K562 (cell line): ENCODE measurements at regions not wholly inside any gene's neighbourhood (a gene's known extent, or its start where the extent isn't known, plus 50 kb on each side); places are given as distances from the start of the nearest gene placed in this dataset.

Source experiments
- BRD9 ChIP-seq: fragments of 450-650 bp; IDR thresholded peaks from 2 replicates; pipeline ENCODE4 v1.6.1; 2018; ENCODE audit warnings: low read depth; ENCODE audit not compliant: partially characterized antibody
- CCAR2 ChIP-seq: fragments of 200-400 bp; formaldehyde crosslinking; IDR thresholded peaks from 2 replicates; pipeline ENCODE4 v1.6.1; 2017; ENCODE audit warnings: mild to moderate bottlenecking, low read depth, low read length
- CXXC5 ChIP-seq: fragments of 250-450 bp; sonication (Bioruptor Pico); IDR thresholded peaks from 2 replicates; pipeline ENCODE4 v1.8.0; 2022; ENCODE audit warnings: inconsistent platforms, mild to moderate bottlenecking, moderate library complexity
- ETV6 ChIP-seq, 3 experiments: fragments of 150-350 bp in 1 of 3; sonication (generic) in 1 of 3; formaldehyde crosslinking in 1 of 3; IDR thresholded peaks; 2 replicates each; pipeline versions ENCODE4 v1.6.1 to v1.8.0; 2014 to 2022; ENCODE audit warnings: borderline replicate concordance in 2 of 3, low read depth in 2 of 3, antibody characterized with exemption in 1 of 3, low read length in 1 of 3, mild to moderate bottlenecking in 1 of 3, missing genetic modification reagents in 1 of 3
- HDAC2 ChIP-seq: fragments of 450-650 bp; IDR thresholded peaks from 2 replicates; pipeline ENCODE4 v1.6.1; 2016; ENCODE audit warnings: mild to moderate bottlenecking
- HNRNPL ChIP-seq: fragments of 200-400 bp; formaldehyde crosslinking; IDR thresholded peaks from 2 replicates; pipeline ENCODE4 v1.6.1; 2017; ENCODE audit warnings: low read depth, mild to moderate bottlenecking, low read length
- HOXB6 ChIP-seq: fragments of 250-450 bp; sonication (Bioruptor Pico); IDR thresholded peaks from 2 replicates; pipeline ENCODE4 v1.5.1; 2022; ENCODE audit warnings: mild to moderate bottlenecking, borderline replicate concordance
- MAFG ChIP-seq: fragments of 450-650 bp; conservative IDR thresholded peaks from 2 replicates; pipeline ENCODE4 v1.6.1; 2016; ENCODE audit warnings: missing genetic modification characterization, missing compliant biosample characterization
- MCM7 ChIP-seq, 2 experiments: fragments of 450-650 bp; IDR thresholded peaks; 2 replicates each; pipeline ENCODE4 v1.6.1; 2016 to 2018
- NCOA4 ChIP-seq: fragments of 450-650 bp; IDR thresholded peaks from 2 replicates; pipeline ENCODE4 v1.6.1; 2018; ENCODE audit warnings: mild to moderate bottlenecking; ENCODE audit not compliant: partially characterized antibody
- NEUROD1 ChIP-seq: fragments of 150-350 bp; IDR thresholded peaks from 2 replicates; pipeline ENCODE4 v1.6.1; 2014; ENCODE audit warnings: borderline replicate concordance, low read length, low read depth; ENCODE audit not compliant: partially characterized antibody
- NONO ChIP-seq, 2 experiments: fragments of 200-400 bp in 1 of 2; fragments of 450-650 bp in 1 of 2; formaldehyde crosslinking in 1 of 2; IDR thresholded peaks; 2 replicates each; pipeline ENCODE4 v1.6.1; 2017; ENCODE audit warnings: low read depth in 2 of 2, mild to moderate bottlenecking in 2 of 2, moderate library complexity in 2 of 2, low read length in 1 of 2
- PHF21A ChIP-seq: fragments of 450-650 bp; IDR thresholded peaks from 2 replicates; pipeline ENCODE4 v1.6.1; 2017; ENCODE audit warnings: low read depth, borderline replicate concordance
- PYGO2 ChIP-seq: fragments of 450-650 bp; IDR thresholded peaks from 2 replicates; pipeline ENCODE4 v1.6.1; 2016; ENCODE audit warnings: mild to moderate bottlenecking, missing genetic modification characterization, moderate library complexity, missing compliant biosample characterization
- RBM15 ChIP-seq: fragments of 200-400 bp; formaldehyde crosslinking; IDR thresholded peaks from 2 replicates; pipeline ENCODE4 v1.6.1; 2018; ENCODE audit warnings: mild to moderate bottlenecking, low read length, moderate library complexity; ENCODE audit not compliant: insufficient read depth
- RBM39 ChIP-seq: fragments of 200-400 bp; formaldehyde crosslinking; optimal IDR thresholded peaks from 2 replicates; pipeline ENCODE3; 2018; ENCODE audit warnings: low read depth, low read length
- SLC30A9 ChIP-seq: fragments of 250-450 bp; sonication (Bioruptor Pico); IDR thresholded peaks from 2 replicates; pipeline ENCODE4 v1.8.0; 2022; ENCODE audit warnings: mild to moderate bottlenecking, moderate library complexity
- SNIP1 ChIP-seq: fragments of 450-650 bp; IDR thresholded peaks from 2 replicates; pipeline ENCODE4 v1.7.1; 2017; ENCODE audit warnings: low read depth, mild to moderate bottlenecking
- SOX6 ChIP-seq: fragments of 450-650 bp; IDR thresholded peaks from 2 replicates; pipeline ENCODE4 v1.6.1; 2014; ENCODE audit warnings: mild to moderate bottlenecking
- SRSF9 ChIP-seq: fragments of 200-400 bp; formaldehyde crosslinking; IDR thresholded peaks from 2 replicates; pipeline ENCODE4 v1.6.1; 2017; ENCODE audit warnings: low read depth, low read length, borderline replicate concordance
- THRAP3 ChIP-seq: fragments of 450-650 bp; IDR thresholded peaks from 2 replicates; pipeline ENCODE4 v1.6.1; 2016; ENCODE audit warnings: mild to moderate bottlenecking, inconsistent platforms, borderline replicate concordance
- TF ChIP-seq, protein P1 (sequence below): sonication (generic); formaldehyde crosslinking; IDR thresholded peaks from 2 replicates; pipeline ENCODE4 v1.8.0; 2022; ENCODE audit warnings: missing genetic modification reagents, mild to moderate bottlenecking, moderate library complexity, borderline replicate concordance
- TF ChIP-seq, protein P2 (sequence below): sonication (generic); formaldehyde crosslinking; IDR thresholded peaks from 2 replicates; pipeline ENCODE4 v1.8.0; 2022; ENCODE audit warnings: mild to moderate bottlenecking, missing genetic modification reagents

- TF ChIP-seq, protein P1, sequence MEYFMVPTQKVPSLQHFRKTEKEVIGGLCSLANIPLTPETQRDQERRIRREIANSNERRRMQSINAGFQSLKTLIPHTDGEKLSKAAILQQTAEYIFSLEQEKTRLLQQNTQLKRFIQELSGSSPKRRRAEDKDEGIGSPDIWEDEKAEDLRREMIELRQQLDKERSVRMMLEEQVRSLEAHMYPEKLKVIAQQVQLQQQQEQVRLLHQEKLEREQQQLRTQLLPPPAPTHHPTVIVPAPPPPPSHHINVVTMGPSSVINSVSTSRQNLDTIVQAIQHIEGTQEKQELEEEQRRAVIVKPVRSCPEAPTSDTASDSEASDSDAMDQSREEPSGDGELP (CRISPR knock-in tag) = peak; percentile 90; the same call in 1 of the 2 replicates
- no peak for TF ChIP-seq PHF21A
- TF ChIP-seq BRD9 = no peak
- peak; percentile 92 for TF ChIP-seq HDAC2
- TF ChIP-seq NEUROD1 = peak; percentile 85
- no peak for TF ChIP-seq HOXB6 (CRISPR knock-in tag)
- TF ChIP-seq HNRNPL = no peak
- TF ChIP-seq MAFG (tag) = no peak
- TF ChIP-seq RBM39 = no peak
- TF ChIP-seq SNIP1 = no peak
- peak in 1 of 2 experiments; percentile 71; a peak in 1 of 4 replicates for TF ChIP-seq NONO (IDR thresholded peaks at IDR 0.05; ENCODE audit: low read depth in 2 of 2, low read length in 1 of 2)
- TF ChIP-seq CXXC5 (CRISPR knock-in tag) = peak; percentile 80
- TF ChIP-seq SLC30A9 (CRISPR knock-in tag) = no peak
- TF ChIP-seq ETV6 (IDR thresholded peaks at IDR 0.05; ENCODE audit: borderline replicate concordance in 1 of 2, low read depth in 2 of 2, low read length in 1 of 2) = peak in 1 of 2 experiments; percentile 60; a peak in 1 of 4 replicates
- no peak for TF ChIP-seq ETV6 (CRISPR knock-in tag; IDR thresholded peaks at IDR 0.05; ENCODE audit: borderline replicate concordance)
- TF ChIP-seq RBM15 = no peak
- no peak for TF ChIP-seq CCAR2
- TF ChIP-seq, protein P2, sequence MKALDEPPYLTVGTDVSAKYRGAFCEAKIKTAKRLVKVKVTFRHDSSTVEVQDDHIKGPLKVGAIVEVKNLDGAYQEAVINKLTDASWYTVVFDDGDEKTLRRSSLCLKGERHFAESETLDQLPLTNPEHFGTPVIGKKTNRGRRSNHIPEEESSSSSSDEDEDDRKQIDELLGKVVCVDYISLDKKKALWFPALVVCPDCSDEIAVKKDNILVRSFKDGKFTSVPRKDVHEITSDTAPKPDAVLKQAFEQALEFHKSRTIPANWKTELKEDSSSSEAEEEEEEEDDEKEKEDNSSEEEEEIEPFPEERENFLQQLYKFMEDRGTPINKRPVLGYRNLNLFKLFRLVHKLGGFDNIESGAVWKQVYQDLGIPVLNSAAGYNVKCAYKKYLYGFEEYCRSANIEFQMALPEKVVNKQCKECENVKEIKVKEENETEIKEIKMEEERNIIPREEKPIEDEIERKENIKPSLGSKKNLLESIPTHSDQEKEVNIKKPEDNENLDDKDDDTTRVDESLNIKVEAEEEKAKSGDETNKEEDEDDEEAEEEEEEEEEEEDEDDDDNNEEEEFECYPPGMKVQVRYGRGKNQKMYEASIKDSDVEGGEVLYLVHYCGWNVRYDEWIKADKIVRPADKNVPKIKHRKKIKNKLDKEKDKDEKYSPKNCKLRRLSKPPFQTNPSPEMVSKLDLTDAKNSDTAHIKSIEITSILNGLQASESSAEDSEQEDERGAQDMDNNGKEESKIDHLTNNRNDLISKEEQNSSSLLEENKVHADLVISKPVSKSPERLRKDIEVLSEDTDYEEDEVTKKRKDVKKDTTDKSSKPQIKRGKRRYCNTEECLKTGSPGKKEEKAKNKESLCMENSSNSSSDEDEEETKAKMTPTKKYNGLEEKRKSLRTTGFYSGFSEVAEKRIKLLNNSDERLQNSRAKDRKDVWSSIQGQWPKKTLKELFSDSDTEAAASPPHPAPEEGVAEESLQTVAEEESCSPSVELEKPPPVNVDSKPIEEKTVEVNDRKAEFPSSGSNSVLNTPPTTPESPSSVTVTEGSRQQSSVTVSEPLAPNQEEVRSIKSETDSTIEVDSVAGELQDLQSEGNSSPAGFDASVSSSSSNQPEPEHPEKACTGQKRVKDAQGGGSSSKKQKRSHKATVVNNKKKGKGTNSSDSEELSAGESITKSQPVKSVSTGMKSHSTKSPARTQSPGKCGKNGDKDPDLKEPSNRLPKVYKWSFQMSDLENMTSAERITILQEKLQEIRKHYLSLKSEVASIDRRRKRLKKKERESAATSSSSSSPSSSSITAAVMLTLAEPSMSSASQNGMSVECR = no peak
- TF ChIP-seq THRAP3 = no peak
- TF ChIP-seq SOX6 = peak; percentile 93
- TF ChIP-seq SRSF9 = no peak
- no peak for TF ChIP-seq MCM7 (IDR thresholded peaks at IDR 0.05)
- TF ChIP-seq PYGO2 (tag) = no peak
- TF ChIP-seq NCOA4 = no peak
Measured at GRCh38 chr7:25495342-25496250, 267.3 kb upstream of the NPVF start (continued).
